Muscle of leg (tissue), 3 donors: ENCODE measurements at regions not wholly inside any gene's neighbourhood (a gene's known extent, or its start where the extent isn't known, plus 50 kb on each side); places are given as distances from the start of the nearest gene placed in this dataset.

Source experiments
- DNase-seq: peaks from one replicate; pipeline ENCODE4 v3.0.0; 2013
- H3K27ac ChIP-seq: one replicate; pipeline ENCODE4 v1.5.1; 2013; ENCODE audit warnings: mild to moderate bottlenecking, low read length, control low read depth
- H3K27me3 ChIP-seq: one replicate; pipeline ENCODE4 v1.6.1; 2013; ENCODE audit warnings: low read length; ENCODE audit not compliant: control insufficient read depth, insufficient read depth
- H3K36me3 ChIP-seq: one replicate; pipeline ENCODE4 v1.6.1; 2013; ENCODE audit warnings: low read length; ENCODE audit not compliant: control insufficient read depth, insufficient read depth
- H3K4me1 ChIP-seq: one replicate; pipeline ENCODE4 v1.6.1; 2013; ENCODE audit warnings: low read length; ENCODE audit not compliant: control insufficient read depth, insufficient read depth
- H3K4me3 ChIP-seq: one replicate; pipeline ENCODE4 v1.5.1; 2013; ENCODE audit warnings: low read length, control low read depth
- H3K9me3 ChIP-seq: replicated peaks from 2 replicates; pipeline ENCODE4 v1.6.1; 2013; ENCODE audit warnings: low read depth, low read length; ENCODE audit not compliant: control insufficient read depth
- WGBS: methylation state at CpG from one replicate; pipeline ENCODE4 v1.1.5; 2013; ENCODE audit warnings: missing lambda C conversion rate; ENCODE audit not compliant: insufficient coverage; 5-methylcytosine and 5-hydroxymethylcytosine counted together

GRCh38 chr4:184893801-184894571 is 68.2 kb upstream of the ACSL1 start:
- peaks cover 9% of the 10 kb centered on the region for H3K4me1 ChIP-seq
- no peak for DNase-seq
- H3K4me3 ChIP-seq: no peak overlapping the region
- no peak overlapping the region for H3K27ac ChIP-seq
- no peaks in the 10 kb centered on the region for H3K36me3 ChIP-seq
- WGBS: 69% methylated on average over 5 of the region's 10 CpGs
- no peaks in the 10 kb centered on the region for H3K27me3 ChIP-seq
- H3K9me3 ChIP-seq: peaks cover 3% of the 10 kb centered on the region

GRCh38 chr4:184895012-184895695 is 69.4 kb upstream of the ACSL1 start:
- no peaks in the 10 kb centered on the region for H3K36me3 ChIP-seq
- peaks cover 9% of the 10 kb centered on the region for H3K4me1 ChIP-seq
- 40% methylated on average over 1 of the region's 7 CpGs for WGBS
- H3K9me3 ChIP-seq: peaks cover 3% of the 10 kb centered on the region
- DNase-seq: peak; percentile 45
- H3K27ac ChIP-seq: no peak overlapping the region
- H3K4me3 ChIP-seq: no peak overlapping the region
- no peaks in the 10 kb centered on the region for H3K27me3 ChIP-seq

GRCh38 chr4:184896868-184897715 is 71.3 kb upstream of the ACSL1 start:
- DNase-seq: no peak
- H3K4me1 ChIP-seq: peaks cover 9% of the 10 kb centered on the region
- H3K4me3 ChIP-seq: no peak overlapping the region
- H3K27me3 ChIP-seq: no peaks in the 10 kb centered on the region
- H3K36me3 ChIP-seq: no peaks in the 10 kb centered on the region
- no peak overlapping the region for H3K27ac ChIP-seq
- peaks cover 3% of the 10 kb centered on the region for H3K9me3 ChIP-seq
- WGBS: 79% methylated on average over 12 of the region's 19 CpGs

GRCh38 chr4:184897895-184898294 is 72.1 kb upstream of the ACSL1 start:
- H3K36me3 ChIP-seq: no peaks in the 10 kb centered on the region
- 25% methylated on average over 7 of the region's 7 CpGs for WGBS
- H3K9me3 ChIP-seq: peaks cover 3% of the 10 kb centered on the region
- no peak overlapping the region for H3K4me3 ChIP-seq
- DNase-seq: no peak
- H3K27me3 ChIP-seq: no peaks in the 10 kb centered on the region
- H3K27ac ChIP-seq: no peak overlapping the region
- peaks cover 9% of the 10 kb centered on the region for H3K4me1 ChIP-seq

- Histone ChIP-seq H3K27me3 (no peaks in the 10 kb centered on the region), H3K9me3 (peaks cover under 1% of the 10 kb centered on the region), H3K4me3 (no peak overlapping the region), H3K27ac (no peak overlapping the region), H3K4me1 (peaks cover 9% of the 10 kb centered on the region), H3K36me3 (no peaks in the 10 kb centered on the region)
- no peak for DNase-seq
- 77% methylated on average over 2 of the region's 5 CpGs for WGBS
Measured at GRCh38 chr4:184898793-184899192, 73.0 kb upstream of the ACSL1 start.

DNA sequence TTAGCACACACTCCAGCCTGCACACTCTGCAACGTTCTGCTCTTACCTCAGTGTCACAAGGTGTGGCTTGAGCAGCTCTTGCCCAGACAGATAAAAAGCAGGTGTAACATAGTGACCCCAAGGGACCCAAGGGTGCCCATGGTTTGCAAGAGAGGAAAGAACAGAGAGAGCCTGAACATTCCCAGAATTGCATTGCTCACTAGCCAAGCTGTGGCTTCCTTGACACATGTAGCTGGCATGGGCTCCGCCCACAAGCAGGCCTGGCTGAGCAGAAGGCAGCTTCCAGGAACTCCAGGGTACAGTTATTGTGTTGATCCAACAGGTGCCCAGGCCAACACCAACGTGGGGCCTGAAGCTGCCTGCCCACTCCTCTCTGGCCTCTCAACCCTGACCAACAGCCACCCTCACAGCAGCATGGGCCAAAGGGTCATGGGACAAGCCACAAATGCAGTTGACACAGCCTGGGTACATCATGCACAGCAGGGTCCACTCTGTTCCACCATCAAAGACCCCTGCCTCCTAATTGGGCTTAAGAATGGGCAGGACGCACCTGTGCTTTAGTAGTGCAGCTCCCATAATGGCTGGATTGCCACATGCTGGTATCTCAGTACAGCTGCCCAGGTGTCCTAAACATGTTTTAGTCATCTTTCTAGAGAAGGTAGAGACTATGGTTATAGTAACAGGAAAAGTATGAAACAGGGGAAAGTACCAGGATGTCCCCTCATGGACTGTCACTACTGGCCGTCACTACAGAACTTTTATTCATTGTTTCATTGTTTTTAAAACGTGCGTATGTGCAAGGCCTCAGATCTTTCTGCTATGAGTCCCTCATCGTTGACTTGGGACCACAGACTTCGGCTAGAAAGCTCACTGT is 73.7 kb upstream of the ACSL1 start:
- H3K4me3 ChIP-seq: no peak overlapping the region
- H3K4me1 ChIP-seq: peaks cover 9% of the 10 kb centered on the region
- H3K27me3 ChIP-seq: no peaks in the 10 kb centered on the region
- DNase-seq: no peak
- H3K36me3 ChIP-seq: no peaks in the 10 kb centered on the region
- H3K9me3 ChIP-seq: no peaks in the 10 kb centered on the region
- no peak overlapping the region for H3K27ac ChIP-seq
- WGBS: 84% methylated on average over 8 of the region's 9 CpGs

- no peak for DNase-seq
- Histone ChIP-seq H3K27ac (no peak overlapping the region), H3K36me3 (no peaks in the 10 kb centered on the region), H3K4me1 (peaks cover 9% of the 10 kb centered on the region), H3K9me3 (no peaks in the 10 kb centered on the region), H3K4me3 (no peak overlapping the region), H3K27me3 (no peaks in the 10 kb centered on the region)
- no CpG with 5 or more reads among the region's 6 CpGs for WGBS
Measured at GRCh38 chr4:184900184-184900583, 74.4 kb upstream of the ACSL1 start.

- no peaks in the 10 kb centered on the region for H3K36me3 ChIP-seq
- WGBS: no CpG with 5 or more reads among the region's 2 CpGs
- DNase-seq: no peak
- H3K4me1 ChIP-seq: peaks cover 5% of the 10 kb centered on the region
- H3K27me3 ChIP-seq: no peaks in the 10 kb centered on the region
- no peak overlapping the region for H3K4me3 ChIP-seq
- H3K27ac ChIP-seq: no peak overlapping the region
- H3K9me3 ChIP-seq: no peaks in the 10 kb centered on the region
Measured at GRCh38 chr4:184902550-184902949, 76.8 kb upstream of the ACSL1 start.

DNA sequence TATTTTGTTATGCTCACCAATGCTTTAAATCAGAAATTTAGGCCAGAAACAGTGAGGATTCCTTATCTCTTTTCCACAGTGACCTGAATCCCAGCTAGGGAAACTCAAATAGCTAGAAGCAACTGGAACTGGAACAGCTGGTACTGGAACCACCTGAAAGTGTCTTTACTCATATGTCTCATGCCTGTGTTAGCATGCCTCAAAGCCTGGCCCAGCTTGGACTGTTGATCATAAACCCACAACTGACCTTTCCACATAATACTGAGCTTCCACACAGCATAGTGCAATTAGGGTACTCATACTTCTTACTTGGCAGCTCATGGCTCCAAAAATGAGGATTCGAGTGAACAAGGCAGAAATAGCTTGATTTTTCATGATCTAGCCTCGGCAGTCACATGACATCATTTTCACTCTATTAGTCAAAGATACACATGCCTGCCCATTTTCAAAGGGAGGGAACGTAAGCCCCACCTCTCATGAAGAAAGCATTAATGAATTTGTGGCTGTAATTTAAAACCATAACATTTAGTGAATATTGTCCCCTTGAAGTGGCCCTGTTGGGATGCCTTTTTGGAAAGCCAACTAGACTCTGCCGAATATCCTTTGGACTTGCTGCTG is 80.8 kb upstream of the ACSL1 start:
- WGBS: 88% methylated on average over 2 of the region's 4 CpGs
- DNase-seq: no peak
- H3K4me1 ChIP-seq: no peaks in the 10 kb centered on the region
- H3K9me3 ChIP-seq: no peaks in the 10 kb centered on the region
- no peak overlapping the region for H3K27ac ChIP-seq
- no peaks in the 10 kb centered on the region for H3K36me3 ChIP-seq
- no peaks in the 10 kb centered on the region for H3K27me3 ChIP-seq
- no peak overlapping the region for H3K4me3 ChIP-seq
